GM12891 (cell line): ENCODE measurements at regions not wholly inside any gene's neighbourhood (a gene's known extent, or its start where the extent isn't known, plus 50 kb on each side); places are given as distances from the start of the nearest gene placed in this dataset.

Experiments
- POLR2A ChIP-seq: IDR thresholded peaks from 2 replicates; pipeline ENCODE4 v1.6.1; 2011; ENCODE audit warnings: low read depth, low read length, control low read depth
- POLR2AphosphoS5 ChIP-seq: IDR thresholded peaks from 2 replicates; pipeline ENCODE4 v1.6.1; 2011; ENCODE audit warnings: low read depth, low read length, control low read depth
- SPI1 ChIP-seq: IDR thresholded peaks from 2 replicates; pipeline ENCODE4 v1.6.1; 2011; ENCODE audit warnings: low read depth, low read length, control low read depth
- TAF1 ChIP-seq: IDR thresholded peaks from 2 replicates; pipeline ENCODE4 v1.6.1; 2011; ENCODE audit warnings: low read depth, low read length, control low read depth

GRCh38 chr16:61432421-61432820, 603.8 kb downstream of the CDH8 start:
- TF ChIP-seq POLR2A = no peak
- no peak for TF ChIP-seq POLR2AphosphoS5
- TF ChIP-seq TAF1 = no peak
- no peak for TF ChIP-seq SPI1
